ENCODE measurements at regions not wholly inside any gene's neighbourhood (a gene's known extent, or its start where the extent isn't known, plus 50 kb on each side); places are given as distances from the start of the nearest gene placed in this dataset.

DNA sequence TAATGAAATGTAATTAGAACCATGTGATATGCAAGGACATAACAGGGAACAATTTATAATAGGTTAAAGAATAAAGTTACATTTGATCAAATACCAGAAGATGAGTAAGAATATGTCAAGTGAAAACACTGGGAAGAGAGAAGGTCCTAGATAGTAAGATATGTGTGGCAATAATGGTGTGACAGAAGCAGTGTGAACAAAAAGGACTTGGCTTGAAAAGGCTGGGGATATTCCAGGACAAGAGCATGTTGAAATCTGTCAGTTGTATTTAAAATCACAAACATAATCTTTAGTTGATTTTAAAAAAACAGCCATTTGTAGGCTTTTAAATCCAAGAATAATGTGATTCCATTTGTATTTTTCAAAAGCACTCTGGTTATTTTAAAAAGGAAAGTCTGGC lies 1399.9 kb upstream of the SLC39A10 start:
- DNase-seq (ENCODE audit: low spot score) = no peak

DNA sequence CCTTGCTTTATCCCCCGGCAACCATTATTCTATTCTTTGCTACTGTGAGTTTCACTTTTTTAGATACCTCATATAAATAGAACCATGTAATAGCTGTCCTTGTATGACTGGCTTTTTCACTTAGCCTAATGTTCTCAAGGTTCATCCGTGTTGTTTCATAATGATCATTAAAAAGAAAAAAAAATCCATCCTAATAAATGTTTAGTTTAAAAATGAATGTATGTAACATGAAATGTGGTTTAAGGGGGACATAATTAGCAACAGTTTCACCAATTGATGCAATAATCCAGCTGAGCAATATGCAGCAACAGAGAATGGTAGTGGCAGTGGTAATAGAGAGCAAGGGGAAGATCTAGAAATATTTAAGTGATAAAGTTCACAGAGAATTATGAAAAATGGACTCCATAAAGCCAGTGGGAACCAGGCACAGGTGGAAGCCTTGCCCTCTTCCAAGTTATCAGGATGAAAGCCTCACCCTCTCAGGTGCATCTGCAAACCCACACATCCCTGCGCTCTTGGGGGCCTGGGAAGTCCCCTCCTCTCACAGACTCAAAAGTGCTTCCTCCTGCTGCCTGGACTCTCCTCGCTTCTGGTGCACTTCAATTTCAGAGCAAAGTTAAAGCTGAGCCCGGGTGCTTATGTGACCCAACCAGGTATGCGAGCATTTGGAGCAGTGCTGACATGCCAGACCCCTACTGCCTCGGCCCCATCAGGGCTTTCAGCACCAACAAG lies 1403.3 kb upstream of the SLC39A10 start:
- DNase-seq (ENCODE audit: low spot score) = no peak

DNA sequence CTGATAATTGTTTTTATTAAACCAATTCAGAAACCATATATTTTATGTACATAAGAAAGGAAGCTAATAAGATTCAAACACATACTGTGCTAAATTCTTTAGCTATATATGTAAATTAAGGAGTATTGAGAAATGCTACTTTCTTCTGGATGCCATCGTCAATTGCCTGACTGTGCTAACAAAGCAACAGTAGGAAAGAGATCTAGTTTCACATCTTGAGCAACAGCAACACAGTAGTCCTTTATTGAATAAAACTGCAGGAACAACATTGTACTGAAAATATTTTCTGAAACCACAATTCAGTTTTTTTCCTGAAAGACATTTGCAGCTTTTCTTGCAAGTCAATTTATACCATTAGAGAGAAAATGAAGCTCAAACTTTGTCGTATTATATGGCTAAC lies 1404.9 kb upstream of the SLC39A10 start:
- DNase-seq (ENCODE audit: low spot score) = peak; percentile 5

DNA sequence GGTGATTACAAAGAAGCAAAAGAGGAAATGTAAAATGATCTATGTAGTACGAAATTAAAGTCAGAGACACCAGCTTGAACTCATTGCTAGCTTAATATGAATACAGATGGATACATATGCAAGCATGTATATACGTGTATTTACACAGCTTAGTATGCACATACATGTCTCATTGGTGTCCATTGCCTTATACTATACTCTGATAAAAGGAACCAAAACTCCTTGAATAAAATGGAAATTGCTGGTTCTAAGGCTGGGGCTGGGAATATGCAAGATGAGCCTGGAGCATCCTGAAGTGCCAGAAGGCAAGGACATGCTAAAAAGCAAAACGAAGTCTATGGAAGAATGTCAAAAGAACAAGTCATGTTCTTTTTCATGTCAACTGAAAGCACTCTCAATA lies 1424.4 kb upstream of the SLC39A10 start:
- no peak for DNase-seq (ENCODE audit: low spot score)

DNA sequence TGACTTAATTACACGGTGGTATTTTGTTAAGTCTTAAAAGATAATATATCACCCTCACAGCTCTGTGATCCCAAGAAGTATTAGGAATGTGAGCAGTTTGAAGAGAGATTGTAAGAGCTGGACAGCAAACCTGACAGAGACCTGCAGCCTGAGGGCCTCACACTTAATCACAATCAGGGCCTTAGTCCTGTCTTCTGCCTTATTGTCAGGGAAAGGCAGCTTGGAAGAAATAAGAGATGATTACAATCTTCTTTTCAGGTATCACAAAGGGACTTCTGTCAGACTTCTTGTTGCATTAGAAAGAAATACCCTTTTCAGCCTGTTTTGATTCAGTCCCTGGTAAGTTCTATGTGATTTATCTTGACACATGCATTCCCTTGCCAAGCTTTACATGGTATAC lies 1433.8 kb upstream of the SLC39A10 start:
- DNase-seq (ENCODE audit: low spot score) = no peak

DNA sequence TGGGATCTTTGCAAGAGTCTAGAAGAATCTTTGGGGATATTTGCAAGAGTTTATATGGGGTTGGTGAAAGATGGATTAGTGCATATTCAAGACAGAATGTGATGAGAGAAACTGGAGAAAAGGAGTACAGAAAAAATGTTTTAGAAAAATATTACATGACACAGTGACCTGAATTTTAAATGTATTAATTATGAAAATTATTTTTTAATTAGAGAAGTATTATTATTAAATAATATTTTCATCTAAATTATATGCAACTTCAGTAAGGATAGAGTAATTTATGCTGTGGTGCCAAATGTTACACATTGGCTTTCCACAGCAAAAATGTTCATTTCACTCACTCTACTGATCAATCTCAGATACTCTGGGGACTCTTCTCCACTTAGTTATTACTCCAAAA lies 1442.8 kb upstream of the SLC39A10 start:
- no peak for DNase-seq (ENCODE audit: low spot score)

DNA sequence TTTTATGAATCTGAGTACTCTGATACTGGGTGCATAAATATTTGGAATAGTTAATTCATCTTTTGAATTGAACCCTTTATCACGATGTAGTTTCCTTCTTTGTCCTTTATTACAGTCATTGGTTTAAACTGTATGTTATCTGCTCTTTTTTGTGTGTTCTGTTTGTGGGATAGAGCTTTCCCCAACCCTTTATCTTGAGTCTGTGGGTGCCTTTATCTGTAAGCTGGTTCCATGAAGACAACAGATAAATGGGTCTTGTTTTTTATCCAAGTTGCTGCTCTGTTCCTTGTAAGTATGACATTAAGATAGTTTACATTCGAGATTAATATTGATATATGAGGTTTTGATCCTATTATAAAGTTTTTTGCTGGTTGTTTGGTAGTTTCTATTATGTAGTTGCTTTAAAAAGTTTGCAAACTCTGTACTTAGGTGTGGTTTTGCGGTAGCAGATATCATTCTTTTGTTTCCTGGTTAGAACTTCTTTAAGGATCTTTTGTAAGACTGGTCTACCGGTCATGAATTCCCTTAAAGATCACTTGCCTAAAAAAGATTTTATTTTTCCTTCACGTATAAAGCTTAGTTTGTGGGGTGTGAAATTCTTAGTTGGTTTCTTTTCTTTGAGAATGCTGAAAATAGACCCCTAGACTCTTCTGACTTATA lies 1451.3 kb upstream of the SLC39A10 start:
- DNase-seq (ENCODE audit: low spot score) = no peak

DNA sequence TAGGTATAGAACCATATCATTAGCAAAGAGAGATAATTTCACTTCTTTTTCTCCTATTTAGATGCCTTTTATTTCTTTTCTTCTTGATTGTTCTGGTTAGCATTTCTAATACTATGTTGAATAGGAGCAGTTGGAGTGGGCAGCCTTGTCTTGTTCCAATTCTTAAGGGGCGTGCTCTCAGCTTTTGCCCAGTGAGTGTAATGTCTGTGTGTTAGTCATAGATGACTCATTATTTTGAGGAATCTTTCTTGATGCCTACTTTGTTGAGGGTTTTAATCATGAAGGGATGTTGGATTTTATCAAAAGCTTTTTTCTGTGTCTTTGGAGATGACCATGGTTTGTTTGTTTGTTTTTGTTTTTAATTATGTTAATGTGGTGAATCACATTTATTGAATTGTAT lies 1453.1 kb upstream of the SLC39A10 start:
- DNase-seq (ENCODE audit: low spot score) = no peak

DNA sequence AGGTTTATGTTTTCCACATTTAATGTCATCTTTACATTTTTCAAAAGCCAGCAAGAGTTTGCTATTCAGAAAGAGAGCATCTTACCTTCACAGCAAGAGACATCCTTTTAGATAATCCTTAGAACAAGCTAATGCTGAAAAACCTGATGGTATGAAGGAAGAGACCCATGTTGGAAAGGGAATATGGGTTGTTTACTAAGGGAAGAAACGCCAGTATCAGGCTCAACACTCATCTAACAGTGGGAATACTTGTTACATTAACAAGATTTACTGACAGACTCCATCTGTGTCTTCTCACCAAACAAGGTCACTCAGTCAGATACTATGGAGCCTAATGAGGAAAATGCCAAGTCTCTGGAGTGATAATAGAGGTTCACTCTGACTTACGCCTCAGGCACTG lies 1474.1 kb upstream of the SLC39A10 start:
- DNase-seq (ENCODE audit: low spot score) = no peak

DNA sequence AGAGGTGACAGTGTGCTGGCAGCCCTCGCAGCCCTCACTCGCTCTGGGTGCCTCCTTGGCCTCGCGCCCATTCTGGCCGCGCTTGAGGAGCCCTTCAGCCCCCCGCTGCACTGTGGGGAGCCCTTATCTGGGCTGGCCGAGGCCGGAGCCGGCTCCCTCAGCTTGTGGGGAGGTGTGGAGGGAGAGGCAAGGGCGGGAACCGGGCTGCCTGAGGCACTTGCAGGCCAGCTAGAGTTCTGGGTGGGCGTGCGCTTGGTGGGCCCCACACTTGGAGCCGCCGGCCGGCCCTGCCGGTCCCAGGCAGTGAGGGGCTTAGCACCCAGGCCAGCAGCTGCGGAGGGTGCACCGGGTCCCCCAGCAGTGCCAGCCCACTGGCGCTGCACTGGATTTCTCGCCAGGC lies 1480.9 kb upstream of the SLC39A10 start:
- DNase-seq (ENCODE audit: low spot score) = no peak

DNA sequence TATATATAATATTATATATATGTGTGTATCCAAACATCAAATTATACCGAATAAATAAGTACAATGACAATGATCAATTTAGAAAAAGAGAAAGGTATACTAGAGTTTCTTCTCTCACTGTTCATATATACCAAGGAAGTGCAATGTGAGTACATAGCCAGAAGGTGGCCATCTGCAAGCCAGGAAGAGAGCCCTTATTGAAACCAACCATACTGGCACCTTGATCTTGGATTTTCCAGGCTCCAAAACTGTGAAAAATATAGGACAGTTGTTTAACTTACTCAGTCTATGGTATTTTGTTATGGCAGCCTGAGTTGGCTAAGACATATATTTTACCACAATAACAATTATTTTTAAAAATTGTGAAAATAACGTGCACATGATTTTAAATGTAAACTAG lies 1490.2 kb upstream of the SLC39A10 start:
- DNase-seq (ENCODE audit: low spot score) = peak; percentile 8

DNA sequence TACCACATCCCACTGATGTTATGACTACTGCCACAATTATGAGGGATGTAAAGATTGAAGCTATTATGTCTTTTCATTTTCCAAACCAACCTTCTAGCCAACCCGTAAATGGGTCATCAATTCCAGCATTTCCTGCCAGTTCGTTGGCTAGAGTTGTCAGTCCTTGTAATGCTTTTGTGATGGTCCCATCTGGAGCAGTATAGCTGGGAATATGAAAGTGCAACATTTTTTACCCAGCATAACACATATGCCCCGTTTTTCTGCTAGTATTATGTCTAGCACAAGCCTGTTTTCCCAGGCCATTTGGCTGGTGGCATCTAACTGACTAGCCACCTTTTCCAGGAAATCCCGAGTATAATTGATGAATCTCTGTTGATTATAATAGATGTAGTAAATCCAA lies 1501.6 kb upstream of the SLC39A10 start:
- no peak for DNase-seq (ENCODE audit: low spot score)

DNA sequence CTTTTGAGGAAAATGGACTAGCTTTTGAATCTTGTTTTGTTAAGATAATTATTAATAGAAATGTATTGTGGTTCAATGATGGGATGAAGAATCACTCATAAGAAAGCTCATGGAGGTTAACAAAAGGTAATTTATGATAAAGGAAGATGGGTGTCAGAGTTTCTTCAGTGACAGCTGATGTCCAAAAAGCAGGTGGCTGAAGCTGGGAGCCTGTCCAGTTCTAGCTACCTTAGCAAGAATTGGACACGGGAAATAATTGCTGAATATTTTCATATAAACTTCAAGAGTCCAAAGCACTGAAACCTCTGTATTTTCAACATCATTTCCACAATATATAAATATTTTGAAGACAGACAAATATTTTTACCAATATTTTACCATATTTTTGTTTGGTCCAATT lies 1505.8 kb upstream of the SLC39A10 start:
- DNase-seq (ENCODE audit: low spot score) = no peak

DNA sequence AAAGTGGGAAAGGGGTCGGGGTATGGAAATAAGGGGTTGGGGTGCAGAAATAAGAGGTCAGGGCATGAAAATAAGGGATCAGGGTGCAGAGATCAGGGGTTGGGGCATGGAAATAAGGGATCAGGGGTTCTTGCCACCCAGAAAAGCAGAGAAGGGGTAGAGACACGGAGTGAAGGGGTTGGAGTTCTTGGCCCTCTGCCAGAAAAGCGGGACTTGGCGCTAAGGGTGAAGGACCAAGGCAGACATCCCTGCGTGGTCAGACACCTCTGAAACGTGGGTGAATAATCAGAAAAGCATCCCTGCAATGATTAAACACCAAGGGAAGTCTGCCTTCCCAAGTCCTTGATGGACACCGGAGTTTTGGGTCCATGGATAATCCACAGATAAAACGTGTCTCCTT lies 1521.6 kb upstream of the SLC39A10 start:
- DNase-seq (ENCODE audit: low spot score) = no peak

DNA sequence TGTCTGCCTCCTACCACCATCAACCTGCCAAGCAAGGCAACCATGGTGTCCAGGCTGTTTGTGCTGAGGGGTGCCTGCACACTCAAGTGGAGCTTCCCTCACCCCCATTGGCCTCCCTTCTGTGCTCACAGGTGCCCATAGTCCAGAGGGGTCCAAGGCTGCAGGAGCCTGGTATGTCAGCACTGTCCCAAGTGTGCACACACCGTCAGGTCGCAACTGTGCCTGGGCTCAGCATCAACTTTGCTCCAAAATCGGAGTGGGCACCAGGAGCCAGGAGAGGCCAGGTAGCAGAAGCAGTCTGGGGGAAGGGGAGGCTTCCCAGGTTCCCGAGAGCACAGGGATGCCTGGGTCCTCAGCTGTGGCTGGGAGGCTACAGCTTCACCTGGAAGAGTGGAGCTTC lies 1528.2 kb upstream of the SLC39A10 start:
- DNase-seq (ENCODE audit: low spot score) = no peak

DNA sequence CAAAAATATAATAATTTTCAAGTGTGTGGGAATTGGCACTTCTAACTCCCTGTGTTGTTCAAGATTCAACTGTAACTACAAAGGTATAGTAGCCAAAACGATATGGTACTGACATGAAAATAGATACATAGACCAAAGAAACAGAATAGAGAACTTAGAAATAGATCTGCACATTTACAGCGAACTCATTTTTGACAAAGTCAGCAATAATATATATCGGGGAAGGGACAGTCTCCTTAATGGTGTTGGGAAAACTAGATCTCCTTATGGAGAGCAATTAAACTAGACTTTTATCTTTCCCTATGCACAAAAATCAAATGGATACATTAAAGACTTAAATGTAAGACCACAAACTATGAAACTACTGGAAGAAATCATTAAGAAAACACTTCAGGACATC lies 1530.6 kb upstream of the SLC39A10 start:
- no peak for DNase-seq (ENCODE audit: low spot score)

DNA sequence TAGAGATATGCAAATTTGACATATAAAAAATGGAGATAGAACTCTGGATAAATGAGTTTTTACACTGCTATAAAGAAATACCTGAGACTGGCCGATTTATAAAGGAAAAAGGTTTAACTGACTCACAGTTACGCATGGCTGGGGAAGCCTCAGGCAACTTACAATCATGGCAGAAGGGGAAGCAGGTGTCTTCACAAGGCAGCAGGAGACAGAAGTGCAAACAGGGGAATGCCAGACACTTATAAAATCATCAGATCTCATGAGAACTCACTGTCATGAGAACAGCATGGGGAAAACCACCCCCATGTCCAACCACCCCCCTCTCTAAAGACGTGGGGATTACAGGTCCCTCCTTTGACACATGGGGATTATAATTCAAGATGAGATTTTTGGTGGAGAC lies 1540.2 kb upstream of the SLC39A10 start:
- no peak for DNase-seq (ENCODE audit: low spot score)

DNA sequence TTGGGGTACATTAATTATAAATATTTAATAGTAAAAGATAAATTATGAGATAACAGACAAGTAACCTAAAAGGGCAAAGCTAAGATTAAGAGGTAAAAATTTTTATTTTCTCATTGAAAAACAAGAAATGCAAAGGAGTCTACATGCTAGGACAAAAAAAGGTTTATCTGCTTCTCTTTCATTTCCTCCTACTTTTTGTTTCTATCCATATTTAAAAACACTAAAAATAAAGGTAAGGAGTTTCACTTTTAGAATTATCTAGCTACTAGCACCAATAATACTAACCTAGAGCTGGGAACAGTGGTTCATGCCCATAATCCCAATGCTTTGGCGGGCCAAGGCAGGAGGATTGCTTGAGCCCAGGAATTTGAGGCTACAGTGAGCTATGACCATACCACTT lies 1551.7 kb upstream of the SLC39A10 start:
- DNase-seq (ENCODE audit: low spot score) = no peak

DNA sequence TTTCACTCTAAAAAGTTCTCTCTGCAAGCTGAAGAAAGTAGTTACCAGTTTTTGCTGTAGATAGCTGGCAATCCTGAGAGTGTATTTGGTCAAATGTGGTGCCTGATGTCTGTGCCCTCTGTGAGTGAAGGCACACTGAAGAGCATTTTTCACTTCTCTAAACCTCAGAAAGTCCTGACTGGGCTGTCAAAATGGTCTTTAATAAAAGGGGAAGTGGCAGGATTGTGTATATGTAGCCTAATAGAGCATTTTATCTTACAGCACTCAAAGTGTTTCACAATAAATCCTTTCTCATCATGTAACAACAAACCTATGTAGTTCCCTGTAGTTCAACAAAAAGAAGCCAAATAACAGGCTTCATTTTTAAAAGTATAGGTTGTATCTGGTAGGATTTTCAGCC lies 1552.3 kb upstream of the SLC39A10 start:
- DNase-seq (ENCODE audit: low spot score) = no peak

DNA sequence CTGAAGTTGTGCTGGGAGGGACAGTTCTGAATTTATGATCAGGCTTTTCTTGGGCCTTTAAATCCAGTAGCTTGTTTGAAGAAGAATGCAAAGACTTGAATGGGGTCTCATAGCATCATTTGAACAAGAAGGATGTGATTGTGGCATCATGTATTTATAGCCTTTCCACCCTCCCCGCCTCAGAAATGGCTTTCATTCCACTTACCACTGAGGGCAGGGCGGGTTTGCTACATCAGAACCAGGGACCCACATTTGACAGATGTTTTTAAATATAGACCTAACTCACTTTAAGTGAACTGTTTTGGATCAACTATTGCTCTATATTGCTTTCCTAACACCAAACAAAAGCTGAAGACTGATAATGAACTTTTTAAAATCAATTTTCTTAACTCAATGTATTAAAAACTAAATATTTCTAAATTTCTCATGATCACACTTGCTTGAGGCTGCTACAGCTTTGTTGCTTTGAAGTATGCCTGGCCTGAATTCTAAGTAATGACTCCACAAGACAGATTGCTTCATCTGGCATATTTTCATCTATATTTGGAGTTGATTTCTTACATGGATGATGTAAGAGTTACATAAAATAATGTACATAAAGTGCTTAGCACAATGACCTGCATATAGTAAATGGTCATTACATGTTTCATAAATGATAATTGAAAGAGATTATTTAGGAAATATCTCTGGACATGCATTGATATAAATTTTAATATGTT lies 1552.9 kb upstream of the SLC39A10 start:
- no peak for DNase-seq (ENCODE audit: low spot score)

DNA sequence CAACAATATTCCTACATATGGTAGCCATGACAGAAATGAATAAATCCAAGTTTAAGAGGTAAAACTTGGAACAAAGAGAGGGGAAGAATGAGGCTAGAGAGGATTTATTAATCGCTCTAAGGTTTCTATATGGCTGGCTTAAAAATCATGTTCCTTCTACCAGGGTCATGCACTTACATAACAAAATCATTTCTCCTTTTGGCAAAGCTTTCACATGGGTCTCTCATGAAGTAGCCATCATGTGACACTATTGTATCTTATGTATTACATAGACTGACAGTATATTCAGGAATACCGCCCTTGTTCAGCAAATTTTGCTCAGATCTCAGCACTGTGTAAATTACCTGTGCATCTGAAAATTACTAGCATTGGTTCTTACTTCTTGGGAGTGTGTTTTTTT lies 1554.5 kb upstream of the SLC39A10 start:
- no peak for DNase-seq (ENCODE audit: low spot score)

DNA sequence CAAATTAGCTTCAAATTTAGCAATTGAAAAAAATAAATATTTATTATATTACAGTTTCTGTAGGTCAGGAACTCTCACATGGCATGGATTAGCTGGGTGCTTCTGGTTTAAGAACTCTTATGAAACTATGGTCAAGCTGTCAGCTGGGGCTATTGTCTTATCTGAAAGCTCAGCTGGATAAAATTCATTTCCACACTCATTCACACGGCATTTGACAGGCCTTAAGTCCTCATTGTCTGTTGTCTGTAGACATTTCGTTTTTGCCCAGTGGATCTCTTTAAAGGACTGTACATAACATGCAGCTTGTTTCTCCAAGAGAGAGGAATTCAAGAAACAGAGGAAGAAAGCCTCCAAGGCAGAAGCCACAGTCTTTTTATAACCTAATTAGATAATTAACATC lies 1556.8 kb upstream of the SLC39A10 start:
- DNase-seq (ENCODE audit: low spot score) = no peak

DNA sequence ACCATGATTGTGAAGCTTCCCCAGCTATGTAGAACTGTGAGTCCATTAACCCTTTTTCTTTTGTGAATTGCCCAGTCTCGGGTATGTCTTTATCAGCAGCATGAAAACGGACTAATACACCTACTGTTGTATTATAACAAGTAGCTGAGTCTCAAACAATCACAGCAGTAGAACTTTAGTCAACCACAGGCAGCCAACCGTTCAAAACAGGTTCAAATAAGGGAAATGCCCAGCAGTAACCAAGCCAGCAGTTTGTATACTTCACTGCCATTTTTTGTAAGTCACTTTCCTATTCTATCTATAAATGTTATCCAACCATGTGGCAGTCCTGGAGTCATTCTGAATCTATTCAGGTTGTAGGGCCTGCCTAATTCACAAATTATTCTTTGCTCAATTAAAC lies 1560.6 kb upstream of the SLC39A10 start:
- DNase-seq (ENCODE audit: low spot score) = no peak

DNA sequence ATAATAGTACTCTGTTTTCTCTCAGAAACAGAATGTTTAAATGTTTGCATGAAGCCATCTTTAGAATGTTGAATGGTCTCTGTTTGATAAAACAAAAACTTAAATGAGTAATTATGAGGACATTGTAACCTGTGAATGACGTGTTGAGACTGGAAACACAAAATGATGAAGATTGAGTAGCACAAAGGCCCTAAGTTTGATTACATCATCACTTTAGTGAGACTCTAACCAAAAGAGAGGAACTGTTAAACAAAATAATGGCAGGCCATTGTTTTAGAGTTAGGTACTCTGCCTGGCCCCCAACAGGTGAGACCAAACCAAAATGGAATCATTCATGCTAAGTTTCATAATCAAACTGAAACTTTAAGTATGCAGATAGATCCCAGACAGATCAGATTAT lies 1561.7 kb upstream of the SLC39A10 start:
- DNase-seq (ENCODE audit: low spot score) = no peak

Measured in HuH-7 (cell line).